HL-60 (cell line): ENCODE measurements at regions not wholly inside any gene's neighbourhood (a gene's known extent, or its start where the extent isn't known, plus 50 kb on each side); places are given as distances from the start of the nearest gene placed in this dataset.

Experiments
- CTCF ChIP-seq: IDR thresholded peaks from one replicate; pipeline ENCODE4 v1.5.1; 2011; ENCODE audit warnings: low read length, control low read depth, inconsistent platforms; ENCODE audit not compliant: insufficient read depth
- POLR2AphosphoS5 ChIP-seq: IDR thresholded peaks from 2 replicates; pipeline ENCODE4 v1.6.1; 2012; ENCODE audit warnings: low read depth
- REST ChIP-seq: IDR thresholded peaks from 2 replicates; pipeline ENCODE4 v1.6.1; 2012; ENCODE audit warnings: low read depth; ENCODE audit not compliant: insufficient replicate concordance

GRCh38 chr5:67283988-67284487 lies 87.4 kb upstream of the CD180 start:
- TF ChIP-seq CTCF (no peak), REST (no peak), POLR2AphosphoS5 (no peak)
